GM10266 (cell line): ENCODE measurements at regions not wholly inside any gene's neighbourhood (a gene's known extent, or its start where the extent isn't known, plus 50 kb on each side); places are given as distances from the start of the nearest gene placed in this dataset.

Experiments used
- DNase-seq: peaks from one replicate; pipeline ENCODE4 v3.0.0; 2012; ENCODE audit errors: extremely low spot score
- CTCF ChIP-seq: IDR thresholded peaks from 2 replicates; pipeline ENCODE4 v1.5.1; 2012; ENCODE audit warnings: mild to moderate bottlenecking, low read depth; ENCODE audit not compliant: control insufficient read depth, insufficient read depth; ENCODE audit errors: missing control alignments

- no peak for DNase-seq
- no peak for TF ChIP-seq CTCF
Observed at GRCh38 chr20:59411170-59411569, 110.8 kb downstream of the EDN3 start.

- TF ChIP-seq CTCF, result no peak
- no peak for DNase-seq
Observed at GRCh38 chr20:59411589-59411988, 111.2 kb downstream of the EDN3 start.

- TF ChIP-seq CTCF, result no peak
- DNase-seq, result no peak
Observed at GRCh38 chr20:59412181-59412580, 111.8 kb downstream of the EDN3 start.

- TF ChIP-seq CTCF, result no peak
- no peak for DNase-seq
Observed at GRCh38 chr20:59412875-59413284, 112.5 kb downstream of the EDN3 start.

GRCh38 chr20:59413326-59413865, 113.0 kb downstream of the EDN3 start:
- TF ChIP-seq CTCF, result no peak
- DNase-seq, result no peak

- no peak for TF ChIP-seq CTCF
- no peak for DNase-seq
Observed at GRCh38 chr20:59414936-59415623, 114.7 kb downstream of the EDN3 start.

GRCh38 chr20:59416916-59417315, 116.5 kb downstream of the EDN3 start:
- no peak for DNase-seq
- no peak for TF ChIP-seq CTCF
